ENCODE measurements at regions not wholly inside any gene's neighbourhood (a gene's known extent, or its start where the extent isn't known, plus 50 kb on each side); places are given as distances from the start of the nearest gene placed in this dataset.

- DNase-seq = no peak
Measured at GRCh38 chr18:27825689-27826088, 351.2 kb downstream of the CDH2 start.

DNA sequence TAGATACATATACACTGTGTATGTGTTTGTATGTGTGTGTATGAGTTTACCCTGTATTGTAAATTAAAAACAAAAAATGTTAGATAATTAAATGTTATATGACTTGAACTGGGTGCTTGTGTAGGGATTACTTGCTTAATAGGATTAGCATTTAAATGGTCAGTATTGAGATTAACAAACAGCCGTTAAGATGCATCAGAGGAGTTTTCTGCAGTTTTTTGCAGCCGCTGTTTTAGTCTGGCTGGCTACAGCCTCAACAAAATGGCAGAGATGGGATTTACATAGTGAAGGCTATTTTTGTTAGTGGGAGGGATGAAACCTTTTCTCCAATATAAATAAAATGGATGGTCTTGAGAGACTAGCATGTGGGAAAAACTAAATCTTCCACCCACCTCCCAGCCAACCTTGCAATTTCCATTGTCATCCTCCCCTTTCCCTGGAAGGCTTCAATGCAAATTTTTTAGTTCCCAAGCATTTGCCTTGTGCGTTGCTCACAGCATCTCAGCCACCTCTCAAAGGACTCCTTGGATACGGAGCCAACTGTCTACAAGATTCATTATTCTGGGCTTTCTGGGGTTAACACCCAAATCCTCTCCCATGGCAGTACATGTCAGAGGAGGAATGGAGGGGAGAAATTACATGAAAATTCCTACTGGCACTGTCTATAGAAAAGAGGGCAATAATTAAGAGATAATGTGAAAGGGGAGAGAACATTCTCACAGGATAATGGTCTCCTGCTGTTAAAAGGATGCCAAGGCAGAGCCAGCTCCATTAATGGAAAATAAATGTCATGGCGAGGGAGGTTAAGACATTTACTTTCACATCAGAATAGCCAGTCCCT lies 351.9 kb downstream of the CDH2 start:
- no peak for DNase-seq

DNA sequence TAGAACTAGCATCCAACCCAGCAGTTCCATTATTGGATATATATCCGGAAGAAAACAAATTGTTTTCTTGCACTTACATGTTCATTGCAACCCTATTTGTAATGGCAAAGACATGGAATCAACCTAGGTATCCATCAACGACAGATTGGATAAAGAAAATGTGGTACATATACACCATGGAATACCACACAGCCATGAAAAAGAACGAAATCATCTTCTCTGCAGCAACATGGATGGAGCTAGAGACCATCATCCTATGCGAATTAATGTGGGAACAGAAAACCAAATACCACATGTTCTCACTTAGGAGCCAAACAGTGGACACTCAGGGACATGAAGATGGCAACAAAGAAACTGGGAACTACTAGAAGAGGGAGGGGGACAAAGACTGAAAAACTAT lies 352.7 kb downstream of the CDH2 start:
- no peak for DNase-seq

DNA sequence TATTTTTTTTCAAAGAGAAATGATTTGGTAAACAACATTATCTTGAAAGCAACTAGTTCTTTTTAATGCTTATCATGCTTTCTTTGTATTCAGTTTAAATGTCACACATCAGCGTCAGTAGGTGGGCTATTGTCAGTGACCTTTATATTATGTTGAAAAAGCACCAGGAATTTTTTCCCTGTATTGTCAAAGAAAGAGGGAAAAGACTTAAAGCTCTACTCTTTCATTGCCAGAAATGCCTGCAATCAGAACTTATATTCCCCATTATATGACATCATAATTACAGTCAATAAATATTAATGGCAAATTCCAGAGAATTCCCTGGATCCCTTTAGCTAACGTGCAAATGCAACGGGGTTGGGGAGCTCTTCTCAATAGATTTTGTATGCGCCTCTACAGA lies 353.9 kb downstream of the CDH2 start:
- DNase-seq = no peak

- DNase-seq = no peak
Measured at GRCh38 chr18:27808683-27809082, 368.2 kb downstream of the CDH2 start.

DNA sequence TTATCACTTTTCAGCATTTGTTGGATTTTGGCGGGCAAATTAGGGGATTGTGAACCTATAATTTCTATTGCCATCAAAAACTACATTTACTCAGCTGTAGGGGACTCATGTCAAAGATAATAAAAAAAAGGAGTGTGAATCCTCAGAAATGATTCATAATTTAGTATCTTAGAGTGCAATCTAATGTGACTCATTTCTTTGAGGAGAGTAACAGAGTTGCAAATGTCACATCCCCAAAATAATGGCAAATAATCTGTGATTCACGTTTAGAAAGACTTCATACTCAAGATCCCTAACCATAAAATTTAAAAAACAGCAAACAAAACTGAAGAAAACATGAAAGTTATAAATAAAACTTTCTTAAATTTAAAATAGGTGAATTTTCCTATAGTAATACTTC lies 373.0 kb downstream of the CDH2 start:
- DNase-seq = no peak

DNA sequence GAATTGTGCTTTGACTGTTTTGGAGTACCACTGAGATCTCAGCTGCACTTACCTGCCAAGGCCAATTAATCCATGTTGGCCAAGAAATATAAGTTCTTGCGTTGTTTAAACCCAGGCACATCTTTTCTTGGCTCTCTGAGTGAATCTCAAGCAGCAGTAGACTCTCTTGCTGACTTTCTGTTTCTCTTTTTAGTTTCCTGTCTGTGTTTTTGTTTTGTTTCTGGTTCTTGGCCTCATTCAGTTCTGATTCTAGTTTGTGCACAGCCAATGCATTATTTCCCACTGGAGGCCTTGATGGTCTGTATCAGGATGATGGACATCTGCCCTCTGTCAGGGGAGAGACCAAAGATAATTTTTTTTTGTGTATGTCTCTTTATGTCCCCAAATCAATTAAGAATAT lies 379.4 kb downstream of the CDH2 start:
- DNase-seq = no peak

- DNase-seq = no peak
Measured at GRCh38 chr18:27794181-27794926, 382.6 kb downstream of the CDH2 start.

- no peak for DNase-seq
Measured at GRCh38 chr18:27793013-27793785, 383.7 kb downstream of the CDH2 start.

GRCh38 chr18:27789406-27789805 lies 387.5 kb downstream of the CDH2 start:
- DNase-seq = no peak

GRCh38 chr18:27787547-27787946 lies 389.4 kb downstream of the CDH2 start:
- no peak for DNase-seq

- DNase-seq = no peak
Measured at GRCh38 chr18:27785815-27786471, 391.0 kb downstream of the CDH2 start.

- no peak for DNase-seq
Measured at GRCh38 chr18:27780061-27780745, 396.7 kb downstream of the CDH2 start.

GRCh38 chr18:27778925-27779324 lies 398.0 kb downstream of the CDH2 start:
- DNase-seq = no peak

GRCh38 chr18:27778441-27778840 lies 398.5 kb downstream of the CDH2 start:
- DNase-seq = no peak

DNA sequence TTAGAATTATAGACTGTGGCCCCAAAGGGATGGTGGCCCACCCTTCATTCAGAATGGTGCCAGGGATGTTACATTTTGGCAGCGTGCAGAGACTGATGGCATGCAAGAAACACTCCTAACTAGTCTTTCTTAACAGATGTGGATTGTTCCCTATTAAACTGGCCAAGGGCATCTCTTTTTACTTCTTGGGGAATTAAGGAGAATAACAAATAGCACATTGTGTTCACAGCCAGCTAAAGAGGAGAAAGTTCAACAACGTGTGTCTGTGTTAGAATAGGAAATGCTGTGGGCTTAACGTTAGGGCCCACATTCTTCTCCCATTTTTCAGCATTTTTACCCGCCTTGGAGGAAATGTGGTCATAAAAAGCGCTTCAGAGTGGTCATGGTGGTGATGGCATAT lies 404.8 kb downstream of the CDH2 start:
- DNase-seq = no peak

DNA sequence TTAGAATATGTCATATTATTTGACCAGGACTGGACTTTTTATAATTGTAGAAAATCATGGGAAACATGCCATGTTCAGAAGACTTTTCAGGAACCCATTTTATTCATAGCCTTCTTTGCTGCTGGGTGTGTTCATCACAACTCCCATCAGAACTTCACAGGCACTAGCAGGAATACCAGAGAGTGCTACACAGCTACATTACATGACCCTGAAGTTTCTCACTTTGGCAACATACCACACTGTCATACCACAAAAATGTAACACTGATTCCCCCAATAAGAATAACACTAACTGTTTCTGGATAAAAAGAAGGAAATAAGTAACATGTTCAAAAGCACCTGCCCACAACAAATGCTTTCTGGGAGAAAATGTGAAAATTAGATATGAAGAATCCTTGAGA lies 405.4 kb downstream of the CDH2 start:
- no peak for DNase-seq

GRCh38 chr18:27769152-27769551 lies 407.8 kb downstream of the CDH2 start:
- DNase-seq = no peak

DNA sequence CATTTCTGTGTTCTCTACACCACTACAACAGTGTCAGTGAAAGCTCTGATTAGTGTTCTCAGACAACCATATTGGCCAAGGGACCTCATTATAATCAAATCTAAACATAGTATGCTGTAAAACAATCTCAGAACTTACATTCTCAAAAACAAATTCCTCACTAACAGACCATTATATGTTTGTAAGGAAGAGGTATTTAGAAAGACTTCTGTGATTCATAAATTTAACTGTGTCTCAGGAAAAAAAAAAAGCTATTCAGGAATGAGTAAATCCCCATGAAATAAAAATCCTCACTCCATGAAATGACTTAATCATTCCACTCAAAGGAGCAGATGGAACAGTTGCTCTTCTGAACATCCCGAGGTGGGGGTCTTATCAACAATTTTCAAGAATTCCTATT lies 413.0 kb downstream of the CDH2 start:
- DNase-seq = no peak

DNA sequence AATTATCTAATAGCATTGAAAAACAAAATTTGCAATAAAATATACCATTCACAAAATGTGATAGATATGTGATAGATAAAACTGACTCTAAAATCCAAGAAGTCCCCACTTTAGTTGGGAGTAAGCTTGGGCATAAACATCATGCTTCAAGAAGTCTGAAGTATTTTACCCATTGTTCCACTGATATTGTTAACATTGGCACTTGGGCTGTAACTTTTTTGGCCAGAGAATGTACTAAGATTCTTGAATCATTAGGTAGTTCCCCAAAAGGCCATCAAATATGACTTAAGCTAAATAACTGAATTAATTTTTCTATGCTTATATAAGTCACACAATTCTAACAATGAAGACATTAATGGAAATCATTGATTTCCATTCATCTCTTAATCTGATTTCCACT lies 413.6 kb downstream of the CDH2 start:
- no peak for DNase-seq

- no peak for DNase-seq
Measured at GRCh38 chr18:27762054-27762453, 414.9 kb downstream of the CDH2 start.

DNA sequence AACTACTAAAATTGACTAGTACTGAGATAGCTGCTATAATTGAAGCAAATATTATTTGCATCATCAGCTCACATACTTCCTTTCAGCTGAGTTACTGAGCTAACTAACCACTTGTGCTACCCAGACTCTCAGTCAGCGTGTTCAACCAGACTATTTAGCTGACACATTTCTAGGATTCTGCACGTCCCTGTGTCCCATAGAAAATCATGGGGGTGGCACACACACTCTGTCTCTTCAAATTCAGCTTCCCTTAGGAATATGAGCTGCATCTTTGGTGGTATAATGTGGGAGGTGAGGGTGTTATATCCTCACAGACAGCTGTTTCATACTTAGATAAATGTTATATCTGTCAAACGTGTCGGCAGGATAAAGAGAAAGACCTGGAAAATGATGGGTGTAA lies 424.0 kb downstream of the CDH2 start:
- no peak for DNase-seq

GRCh38 chr18:27750923-27751322 lies 426.0 kb downstream of the CDH2 start:
- no peak for DNase-seq
